Left colon (tissue), 2 donors: ENCODE measurements at regions not wholly inside any gene's neighbourhood (a gene's known extent, or its start where the extent isn't known, plus 50 kb on each side); places are given as distances from the start of the nearest gene placed in this dataset.

ENCODE experiments used
- ATAC-seq: fragments of 200-7000 bp; cut with Tn5 transposase; one replicate; pipeline ENCODE4 v1.9.1; 2020; ENCODE audit warnings: mild to moderate bottlenecking, moderate library complexity
- DNase-seq, 2 donors: peaks; one replicate each; pipeline ENCODE4 v3.0.0-alpha.2; 2020
- intact Hi-C, 2 donors: fragments of 100-400 bp; cut with DNase I in 1 of 2; cut with micrococcal nuclease in 1 of 2; formaldehyde crosslinking; loops; one replicate each; pipeline versions ENCODE4 v1.11.2 to v1.14.0; 2022; cut with DNase I, micrococcal nuclease
- donor health status: DM: no; HTN: no; CAD: no.
- donor health status: DM: yes; HTN: yes; CAD: no.

DNA sequence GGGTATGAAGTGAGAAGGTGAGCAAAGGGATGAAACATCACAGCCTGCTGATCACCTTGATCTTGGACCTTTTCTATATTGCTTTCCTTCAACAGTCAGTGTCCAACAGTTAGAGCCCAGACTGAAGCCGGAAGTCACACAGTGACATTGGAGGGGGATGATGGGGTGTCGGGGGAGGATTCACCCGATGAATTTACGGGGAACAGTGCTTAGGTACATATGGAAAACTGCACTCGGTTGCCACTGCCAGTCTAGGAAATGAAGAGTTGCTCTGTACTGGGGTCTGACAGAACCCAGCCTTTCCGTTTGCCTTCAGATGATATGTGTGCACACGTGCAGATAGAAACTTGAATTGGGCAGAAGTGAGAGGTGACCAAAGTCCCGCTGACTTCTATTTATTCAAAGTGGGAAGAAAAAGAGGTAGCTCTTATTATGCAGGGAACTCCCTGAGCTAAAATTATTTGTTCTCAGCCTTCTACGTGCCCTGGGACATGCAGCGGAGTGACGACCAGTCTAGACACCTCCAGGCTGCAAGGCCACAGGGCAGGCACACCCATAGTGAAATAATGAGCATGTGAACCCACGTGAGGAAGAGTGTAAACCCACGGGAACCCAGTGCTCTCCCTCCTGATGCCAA is 107.2 kb upstream of the INHBA start:
- intact Hi-C loops: no loop called here
- ATAC-seq: no peak

DNA sequence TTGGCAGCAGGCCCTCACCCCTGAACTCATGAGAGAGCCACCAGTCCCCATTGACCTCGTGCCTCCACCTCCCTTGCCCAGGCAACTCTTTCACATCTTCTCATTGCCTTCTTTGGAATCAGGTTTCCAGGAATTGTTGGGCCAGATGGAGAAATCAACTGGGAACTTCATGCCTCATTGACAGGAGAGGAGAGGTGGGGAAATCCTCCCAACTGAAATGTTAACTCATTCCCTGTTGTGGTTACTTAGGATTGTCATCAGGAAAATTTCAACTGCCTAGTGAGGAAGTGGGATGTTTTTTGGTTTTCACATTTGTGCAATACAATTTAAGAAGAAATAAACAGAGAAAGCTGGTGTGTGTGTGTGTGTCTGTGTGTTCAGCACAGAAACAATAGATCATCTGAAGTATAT is 106.6 kb upstream of the INHBA start:
- intact Hi-C loops: no loop called here
- ATAC-seq (no peak), DNase-seq (no peak)

More for the DNA sequence above, 107.2 kb upstream of the INHBA start:
- no peak for DNase-seq

DNA sequence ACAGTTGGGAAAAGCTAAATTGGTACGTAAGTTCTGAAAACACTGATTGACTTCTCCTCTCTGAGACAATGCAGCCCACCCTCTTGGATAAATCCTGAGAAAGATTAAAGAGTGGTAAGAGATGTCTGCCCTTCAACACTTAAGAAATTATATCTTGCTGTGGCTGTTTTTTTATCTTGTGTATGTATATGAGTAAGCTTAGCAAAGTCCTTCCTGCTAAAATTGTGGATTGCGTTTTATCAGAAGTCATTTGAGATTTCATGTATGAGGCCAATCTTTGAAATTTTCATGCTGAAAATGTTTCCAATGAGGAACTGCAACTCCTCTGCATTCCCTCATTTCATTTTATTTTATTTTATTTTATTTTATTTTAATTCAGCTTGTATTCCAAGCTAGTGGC is 106.2 kb upstream of the INHBA start:
- intact Hi-C loops: no loop called here
- no peak for ATAC-seq
- DNase-seq: no peak

DNA sequence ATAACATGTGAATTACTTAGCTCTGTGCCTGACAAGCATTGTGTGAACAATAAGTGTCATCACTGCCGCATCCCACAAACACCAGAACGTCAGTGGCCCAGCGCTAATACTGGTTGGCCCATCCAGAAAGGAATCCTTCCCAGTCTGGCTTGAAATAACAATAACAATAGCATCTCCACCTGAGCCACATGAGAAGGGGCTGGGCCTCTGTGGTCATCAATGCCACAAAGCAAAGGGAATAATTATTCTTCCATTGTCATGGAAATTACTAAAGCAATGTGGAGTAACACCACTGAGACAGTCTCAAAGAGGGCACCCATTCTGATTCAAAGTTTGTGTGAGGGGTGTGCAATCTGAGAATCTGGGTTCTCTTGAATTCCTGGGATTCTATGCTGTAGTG is 105.7 kb upstream of the INHBA start:
- DNase-seq (no peak), ATAC-seq (no peak)
- intact Hi-C loops: no loop called here

DNA sequence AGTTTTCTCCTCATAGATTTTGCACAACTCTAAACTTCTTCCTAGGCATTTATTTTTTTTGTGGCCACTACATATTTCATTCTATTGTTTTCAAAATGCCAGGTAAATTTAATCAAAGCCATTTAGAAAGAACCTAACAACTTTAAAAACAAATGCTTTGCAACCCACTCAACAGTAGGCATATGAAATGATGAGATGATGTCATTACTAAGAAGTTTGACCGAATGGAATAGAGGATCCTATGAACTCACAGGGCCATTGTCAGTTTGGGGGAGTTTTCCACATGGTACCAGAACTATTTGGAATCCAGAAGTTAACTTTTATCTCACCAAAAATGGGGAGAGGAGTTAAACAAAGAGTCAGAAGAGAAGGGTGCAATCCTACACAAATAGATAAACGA is 100.7 kb upstream of the INHBA start:
- intact Hi-C loops: no loop called here
- no peak for DNase-seq
- no peak for ATAC-seq

DNA sequence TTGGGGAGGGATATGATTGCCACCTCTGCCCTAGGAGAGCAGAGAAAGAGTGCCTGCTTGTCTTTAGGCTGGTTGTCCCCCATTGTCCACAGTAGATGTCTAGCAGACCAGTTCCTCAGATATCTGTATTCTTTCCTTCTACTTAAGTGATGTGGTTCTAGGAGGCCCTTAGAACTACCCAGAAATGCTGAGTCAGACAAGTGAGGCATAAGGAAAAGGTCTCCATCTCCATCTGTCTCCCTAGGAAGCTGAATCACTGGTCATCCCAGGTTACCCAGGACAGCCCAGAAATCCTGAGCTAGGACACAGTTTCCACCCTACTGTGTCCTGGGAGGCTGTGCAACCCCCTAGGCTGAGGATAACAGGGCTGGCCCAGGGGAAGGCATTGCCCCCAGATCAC is 93.4 kb upstream of the INHBA start:
- DNase-seq (no peak), ATAC-seq (no peak)
- intact Hi-C loops: no loop called here

DNA sequence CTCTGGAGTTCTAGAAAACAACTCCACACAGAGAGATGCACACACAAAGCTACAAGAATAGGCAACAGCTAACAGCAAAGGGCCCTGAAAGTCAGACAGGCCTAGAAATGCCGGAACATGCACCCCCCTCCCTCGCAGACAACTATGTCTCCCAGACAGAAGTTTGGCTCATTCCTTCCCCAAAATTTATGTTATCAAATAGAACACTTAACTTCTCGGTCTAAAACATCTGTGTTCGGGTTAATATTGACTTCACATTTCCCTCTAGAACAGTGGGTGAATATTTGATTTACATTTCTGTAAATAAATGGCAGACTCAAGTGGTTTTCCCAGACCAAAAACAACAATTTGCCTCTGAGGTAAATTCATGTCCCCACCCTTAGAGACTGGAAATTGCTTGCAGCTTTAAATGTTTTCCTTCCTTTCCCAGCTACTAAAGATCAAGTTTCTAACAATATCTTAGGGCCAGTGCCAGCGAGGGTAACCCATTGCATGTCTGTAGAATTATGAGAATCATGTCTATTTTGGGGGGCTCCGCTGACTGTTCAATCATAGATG is 92.5 kb upstream of the INHBA start:
- intact Hi-C loops: no loop called here
- no peak for ATAC-seq
- DNase-seq: no peak

DNA sequence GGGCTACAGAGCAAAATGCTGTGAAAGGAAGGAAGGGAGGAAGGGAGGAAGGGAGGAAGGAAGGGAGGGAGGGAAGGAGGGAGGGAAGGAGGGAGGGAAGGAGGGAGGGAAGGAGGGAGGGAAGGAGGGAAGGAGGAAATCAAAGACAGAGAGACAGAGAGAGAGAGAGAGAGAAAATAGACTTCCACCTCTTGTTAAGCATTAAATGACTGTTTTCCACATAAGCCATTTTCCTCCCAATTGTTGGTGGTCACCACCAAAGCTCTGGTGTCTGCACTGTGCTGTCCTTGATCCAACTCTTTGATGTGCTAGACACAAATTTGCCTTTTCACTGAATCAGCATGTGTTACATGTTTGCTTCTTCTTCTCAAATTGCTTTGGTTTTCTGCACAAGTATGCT is 90.7 kb upstream of the INHBA start:
- intact Hi-C loops: no loop called here
- ATAC-seq (no peak), DNase-seq (no peak)

DNA sequence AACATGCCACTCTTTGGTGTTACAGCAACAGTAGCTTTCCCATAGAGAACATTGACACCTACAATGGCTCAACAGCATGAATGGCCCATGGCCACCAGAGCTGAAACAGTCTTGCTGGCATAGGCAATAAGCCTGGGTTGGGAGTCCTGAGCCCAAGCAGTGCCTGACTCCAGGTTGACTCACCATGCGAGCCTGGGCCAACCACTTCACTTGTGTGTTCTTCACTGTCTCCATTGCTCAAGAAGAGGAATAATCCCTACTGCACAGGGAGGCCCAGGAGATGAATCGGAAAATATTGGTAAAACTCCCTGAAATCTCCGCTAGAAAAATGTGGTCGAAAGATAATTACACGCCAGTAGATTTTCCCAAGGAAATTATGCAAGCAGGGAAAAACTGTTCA is 89.2 kb upstream of the INHBA start:
- ATAC-seq (no peak), DNase-seq (no peak)
- intact Hi-C loops: no loop called here

DNA sequence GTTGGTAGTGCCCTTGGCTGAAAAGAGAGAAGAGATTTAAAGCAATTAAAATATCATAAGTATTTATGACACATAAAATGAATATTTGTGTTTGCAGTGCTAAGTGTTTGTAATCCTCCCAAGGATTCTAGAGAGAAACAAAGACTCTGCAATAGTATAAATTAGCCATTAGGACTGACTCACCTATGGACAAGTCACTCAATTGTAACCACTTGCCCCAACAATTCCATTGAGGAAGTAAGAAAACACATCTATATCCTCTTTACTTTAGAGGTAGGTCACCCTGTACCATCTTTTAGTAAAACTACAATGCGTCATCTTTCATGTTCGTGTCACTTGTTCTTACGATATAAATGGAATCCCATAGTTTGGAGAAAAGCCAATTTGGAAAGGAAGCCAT is 85.7 kb upstream of the INHBA start:
- no peak for DNase-seq
- ATAC-seq: no peak
- intact Hi-C loops: no loop called here

DNA sequence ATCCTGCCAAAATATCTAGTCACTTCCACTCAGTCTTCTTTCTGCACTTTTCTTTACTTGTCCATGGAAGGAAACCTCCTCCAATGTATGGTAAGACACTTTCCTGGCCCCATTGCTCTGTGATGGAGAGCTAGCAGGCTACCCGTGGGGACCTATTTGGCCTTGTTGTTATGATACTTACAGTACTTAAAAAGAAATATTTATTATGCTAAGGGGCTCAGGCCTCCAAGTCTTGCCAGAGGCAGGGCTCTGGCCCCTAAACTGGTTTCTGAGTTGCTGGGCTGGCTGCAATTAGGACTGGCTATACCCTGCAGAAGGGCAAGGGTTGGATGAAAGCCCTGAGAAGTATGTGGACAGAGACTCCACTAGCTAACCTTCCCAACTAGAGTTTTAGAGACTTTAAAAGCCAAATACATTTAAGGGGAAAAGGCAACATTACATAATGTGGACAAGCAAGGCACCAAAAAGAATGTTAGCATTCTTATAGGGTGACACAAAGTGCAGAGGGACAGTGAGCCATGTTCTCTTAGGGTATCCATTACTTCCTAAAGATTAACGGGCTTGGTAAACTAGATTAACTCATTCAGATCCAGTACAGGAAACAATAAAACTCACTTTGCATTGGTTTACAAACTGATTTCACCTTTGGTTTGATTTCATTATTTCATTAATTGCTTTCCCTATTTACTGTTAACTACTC is 84.9 kb upstream of the INHBA start:
- intact Hi-C loops: no loop called here
- no peak for DNase-seq
- no peak for ATAC-seq

DNA sequence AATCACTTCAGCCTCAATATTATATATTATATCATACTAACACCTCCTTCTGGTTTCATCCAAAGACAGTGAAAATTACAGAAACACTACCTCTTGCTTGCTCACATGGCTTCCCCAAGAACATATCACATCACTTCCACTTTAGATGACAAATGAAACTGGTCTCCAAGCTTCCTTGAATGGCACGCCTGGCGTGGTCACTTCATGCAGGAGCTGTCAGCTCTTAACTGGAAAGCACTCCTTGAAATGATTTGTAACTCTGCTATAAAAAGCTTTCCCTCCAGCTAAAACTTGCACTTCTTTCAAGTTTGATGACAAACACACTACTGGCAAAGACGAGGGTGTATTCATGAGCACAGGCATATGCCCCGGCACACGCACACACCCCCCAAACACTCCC is 84.1 kb upstream of the INHBA start:
- intact Hi-C loops: no loop called here
- DNase-seq (no peak), ATAC-seq (no peak)

DNA sequence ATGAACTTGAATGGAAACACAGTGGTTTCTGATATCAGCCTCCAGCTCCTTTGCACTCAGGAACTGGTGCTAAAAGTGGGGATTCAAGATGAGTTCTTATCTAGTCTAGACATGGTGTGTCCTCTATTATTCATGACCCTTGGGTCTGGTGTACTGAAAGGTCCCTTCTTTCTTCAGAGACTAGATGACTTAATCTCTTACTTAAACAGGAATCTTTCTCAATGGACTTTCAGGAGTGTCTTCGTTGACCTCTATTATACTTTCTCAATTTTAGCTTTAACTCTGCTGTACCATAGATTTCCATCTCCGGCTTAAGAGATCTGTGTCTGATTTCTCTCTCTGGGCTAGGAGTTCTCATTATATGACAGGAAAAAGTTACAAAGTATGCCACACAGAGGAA is 83.5 kb upstream of the INHBA start:
- DNase-seq: no peak
- no peak for ATAC-seq
- intact Hi-C loops: no loop called here

DNA sequence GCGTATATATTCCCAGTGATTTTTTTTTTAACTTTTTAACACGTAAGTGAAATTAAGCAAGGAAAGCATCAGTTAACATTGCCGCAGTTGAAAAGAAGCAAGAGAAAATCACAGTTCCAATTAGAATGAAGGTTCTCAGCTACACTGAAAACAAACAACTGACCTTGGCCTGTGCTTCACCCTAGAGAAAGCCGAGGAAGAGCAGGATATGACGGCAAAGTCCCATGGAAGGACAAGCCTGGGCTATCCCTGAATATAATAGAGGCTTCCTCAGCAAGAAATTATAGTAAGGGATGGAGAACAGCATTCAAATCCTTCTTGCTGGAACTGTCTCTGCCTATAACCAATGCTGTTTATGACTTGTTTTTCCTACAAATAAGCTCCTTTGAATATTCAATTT is 83.0 kb upstream of the INHBA start:
- no peak for DNase-seq
- intact Hi-C loops: no loop called here
- ATAC-seq: no peak

DNA sequence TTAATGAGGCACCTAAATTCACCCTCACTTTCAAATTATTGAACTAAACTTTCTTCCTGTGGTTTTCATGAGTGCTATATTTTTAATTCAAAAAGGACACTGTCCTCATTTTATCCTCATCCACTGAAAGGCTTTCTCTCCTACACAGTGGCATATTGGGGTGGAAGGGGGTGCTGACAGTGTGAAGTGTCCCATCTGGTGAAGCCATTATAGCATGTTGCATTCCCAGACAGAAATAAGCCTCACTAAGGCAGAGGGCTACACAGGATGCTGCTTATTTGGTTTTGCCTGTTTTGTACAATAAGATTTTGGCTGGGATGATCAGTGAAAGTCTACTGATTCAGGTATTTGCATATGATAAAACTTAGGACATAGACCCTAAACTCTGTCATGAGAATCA is 82.4 kb upstream of the INHBA start:
- no peak for DNase-seq
- ATAC-seq: no peak
- intact Hi-C loops: no loop called here

DNA sequence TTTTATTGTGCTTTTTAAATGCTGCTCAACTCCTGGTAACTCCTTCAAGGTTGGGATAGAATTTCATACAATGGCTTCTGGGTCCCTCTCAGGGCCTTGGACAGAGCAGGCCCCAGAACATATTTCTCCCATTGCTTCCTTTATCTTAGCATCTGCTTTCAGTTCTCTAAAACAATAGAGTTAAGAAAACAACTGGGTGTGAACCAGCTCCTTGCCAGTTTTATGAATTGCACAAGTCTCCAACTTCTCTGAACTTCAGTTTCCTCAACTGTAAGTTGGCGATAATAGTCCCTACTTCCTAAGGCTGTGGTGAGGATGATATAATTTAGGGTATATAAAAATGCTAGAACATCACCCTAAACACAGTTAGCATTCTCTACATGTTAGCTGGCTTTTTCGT is 77.0 kb upstream of the INHBA start:
- intact Hi-C loops: no loop called here
- DNase-seq (no peak), ATAC-seq (no peak)

DNA sequence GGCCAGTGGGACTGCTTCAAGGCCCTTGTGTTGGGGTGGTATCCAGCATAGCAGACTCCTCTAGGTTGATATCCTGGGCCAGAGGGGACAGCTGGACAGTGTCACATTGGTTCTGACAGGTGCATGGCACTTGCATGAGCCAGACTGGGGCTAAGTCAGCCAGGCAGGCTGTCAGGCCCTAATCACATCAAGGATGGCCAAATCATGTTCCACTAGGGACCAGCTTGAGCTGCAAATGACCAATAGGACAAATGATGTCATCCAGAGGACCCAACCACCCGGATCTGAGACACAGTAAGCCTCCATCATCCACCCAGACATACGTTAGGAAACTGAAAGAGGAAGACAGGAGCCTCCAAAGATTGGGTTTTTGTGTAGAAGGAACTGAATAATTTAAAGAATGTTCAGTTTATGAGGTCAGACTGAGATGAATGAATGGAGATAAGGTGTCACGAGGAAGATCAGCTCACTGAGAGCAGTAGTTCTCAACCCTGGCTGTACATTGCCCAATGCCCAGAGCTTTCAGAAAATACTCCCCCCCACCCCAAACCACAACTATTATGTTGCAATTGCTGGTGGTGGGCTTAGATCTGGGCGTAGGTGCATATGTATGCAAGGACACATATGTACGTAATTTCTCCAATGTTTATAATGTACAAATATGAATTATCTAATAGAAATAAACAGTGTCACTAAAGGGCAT is 75.2 kb upstream of the INHBA start:
- no peak for ATAC-seq
- DNase-seq: no peak
- intact Hi-C loops: no loop called here

DNA sequence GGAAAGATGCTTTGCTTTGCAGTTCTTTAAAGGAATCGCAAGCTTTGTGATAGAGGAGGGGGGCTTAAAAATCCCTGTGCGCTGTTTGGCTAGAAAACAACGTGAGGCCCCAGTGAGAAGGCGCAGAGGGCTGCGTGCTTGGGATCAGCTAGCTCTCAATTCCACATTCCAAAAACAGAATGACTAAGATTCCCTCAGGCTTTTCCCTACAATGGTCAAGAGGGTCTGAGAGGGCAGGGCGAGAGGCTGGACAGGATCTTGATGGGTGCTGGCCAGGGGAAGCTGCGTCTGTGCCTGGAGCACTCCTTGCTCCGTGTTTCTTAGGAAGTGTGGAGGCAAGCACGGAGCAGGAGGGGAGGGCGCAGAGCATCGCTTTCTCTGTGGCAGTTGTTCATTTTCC is 72.1 kb upstream of the INHBA start:
- DNase-seq (no peak), ATAC-seq (no peak)
- intact Hi-C loops: no loop called here

DNA sequence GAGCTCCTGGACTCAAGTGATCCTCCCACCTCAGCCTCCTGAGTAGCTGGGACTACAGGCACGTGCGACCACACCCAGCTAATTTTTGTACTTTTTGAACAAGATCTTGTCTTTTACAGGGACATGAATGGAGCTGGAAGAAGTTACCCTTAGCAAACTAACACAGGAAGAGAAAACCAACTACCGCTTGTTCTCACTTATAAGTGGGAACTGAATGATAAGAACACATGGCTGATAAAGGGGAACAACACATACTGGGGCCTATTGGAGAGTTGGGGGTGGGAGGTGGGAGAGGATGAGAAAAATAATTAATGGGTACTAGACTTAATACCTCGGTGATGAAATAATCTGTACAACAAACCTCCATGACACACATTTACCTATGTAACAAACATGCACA is 70.9 kb upstream of the INHBA start:
- DNase-seq: no peak
- ATAC-seq: no peak

DNA sequence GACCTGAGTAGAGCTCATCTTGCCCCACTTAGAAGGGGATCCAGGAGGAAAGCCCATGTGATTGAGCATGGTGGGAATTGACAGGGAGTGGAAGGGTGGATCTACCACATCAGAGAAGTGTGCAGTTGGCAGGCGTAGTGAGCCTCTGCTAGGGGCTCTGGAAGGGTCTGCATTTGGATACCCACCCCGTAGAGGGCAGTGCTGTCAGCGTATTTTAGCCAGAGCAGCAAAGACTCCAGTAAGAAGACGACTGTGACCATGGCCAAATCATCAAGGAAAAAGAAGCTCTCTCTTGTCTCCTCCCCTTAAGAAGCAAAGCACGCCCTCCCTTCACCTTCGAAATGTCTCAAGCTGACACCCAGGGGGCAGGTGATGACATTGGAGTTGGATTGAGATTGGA is 68.8 kb upstream of the INHBA start:
- intact Hi-C loops: no loop called here
- no peak for ATAC-seq

More for the DNA sequence above, 70.9 kb upstream of the INHBA start:
- intact Hi-C loops: no loop called here

More for the DNA sequence above, 68.8 kb upstream of the INHBA start:
- no peak for DNase-seq
